HG03135 (cell line): ENCODE measurements at regions not wholly inside any gene's neighbourhood (a gene's known extent, or its start where the extent isn't known, plus 50 kb on each side); places are given as distances from the start of the nearest gene placed in this dataset.
A peak's percentile ranks its signal among the peaks of the same experiment; 100 is the strongest.
"Not testable (repeated sequence)": the region's sequence is repeated elsewhere in the genome, so short reads cannot be mapped to it uniquely, and the experiment has no call there.

Experiments
- ATAC-seq: cut with Tn5 transposase; IDR thresholded peaks from one replicate; pipeline ENCODE4 v1.9.1; 2021; ENCODE audit warnings: mild to moderate bottlenecking, moderate library complexity; ENCODE audit not compliant: unreplicated experiment

DNA sequence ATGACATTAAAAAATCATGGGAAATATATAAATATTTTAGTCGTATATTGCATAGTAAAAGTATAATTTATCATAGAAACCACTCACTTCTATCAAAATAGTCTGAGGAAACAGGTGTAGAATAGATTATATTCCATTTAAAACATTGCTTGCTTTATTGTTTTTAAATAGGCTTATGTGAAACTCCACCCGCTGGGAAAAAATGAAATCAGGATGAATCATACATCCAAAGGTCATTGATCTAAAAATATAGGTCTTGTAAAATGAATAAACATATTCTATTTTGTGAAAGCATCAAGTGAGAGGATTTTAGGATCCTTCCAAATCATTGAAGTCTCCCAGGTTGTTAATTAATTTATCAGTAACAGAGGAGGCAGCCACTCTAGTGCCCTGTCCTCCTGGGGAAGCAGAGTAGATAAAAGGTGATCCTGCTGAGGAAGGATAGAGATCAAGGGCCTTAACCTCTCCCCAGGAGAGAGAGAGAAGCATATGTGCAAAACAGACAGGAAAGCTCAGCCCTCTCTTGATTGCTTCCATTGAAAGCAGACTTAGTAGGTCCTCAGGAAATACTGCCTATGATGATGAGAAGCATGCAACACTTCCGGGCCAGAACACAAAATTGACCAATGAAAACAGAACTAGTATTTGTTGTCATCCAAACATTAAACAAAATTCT is 96.8 kb upstream of the MAP9 start:
- ATAC-seq = no peak

DNA sequence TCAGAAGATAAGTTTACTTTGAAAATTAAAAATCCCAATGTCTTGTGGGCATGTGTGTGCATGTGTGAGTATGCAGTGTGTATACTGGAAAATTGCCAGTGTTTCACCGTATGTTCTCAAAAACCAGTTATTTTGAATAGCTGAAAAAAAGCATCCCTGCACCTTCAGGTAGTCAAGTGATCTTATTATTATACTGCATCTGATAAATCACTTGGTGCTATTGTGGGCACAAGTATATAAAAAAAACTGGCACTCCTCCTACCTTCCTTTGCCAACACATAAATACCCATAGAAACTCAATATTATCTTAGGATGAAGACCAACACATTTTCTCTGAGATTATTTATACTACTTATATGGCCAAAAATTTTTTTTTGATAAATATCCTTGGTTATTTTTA is 91.5 kb upstream of the MAP9 start:
- ATAC-seq = no peak

DNA sequence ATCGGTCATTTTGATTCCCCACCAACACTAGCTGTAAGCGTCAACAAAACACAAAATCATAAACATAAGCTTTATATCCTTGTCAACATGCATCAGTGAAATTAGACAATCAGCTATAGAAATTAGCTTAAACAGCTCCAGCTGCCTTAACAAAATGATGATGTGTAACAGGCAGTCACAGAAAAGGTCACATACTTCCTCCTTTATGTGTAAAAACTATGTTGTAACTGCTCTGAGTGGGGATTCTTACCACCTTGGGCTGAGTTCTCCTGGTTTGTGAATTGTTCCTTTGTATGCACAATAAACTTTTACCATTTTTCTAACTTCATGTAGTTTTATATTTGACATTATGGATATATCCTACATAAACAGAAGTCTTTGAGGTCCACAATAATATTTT is 73.9 kb upstream of the MAP9 start:
- no peak for ATAC-seq

GRCh38 chr4:155445306-155445705 is 68.5 kb upstream of the MAP9 start:
- ATAC-seq = no peak

DNA sequence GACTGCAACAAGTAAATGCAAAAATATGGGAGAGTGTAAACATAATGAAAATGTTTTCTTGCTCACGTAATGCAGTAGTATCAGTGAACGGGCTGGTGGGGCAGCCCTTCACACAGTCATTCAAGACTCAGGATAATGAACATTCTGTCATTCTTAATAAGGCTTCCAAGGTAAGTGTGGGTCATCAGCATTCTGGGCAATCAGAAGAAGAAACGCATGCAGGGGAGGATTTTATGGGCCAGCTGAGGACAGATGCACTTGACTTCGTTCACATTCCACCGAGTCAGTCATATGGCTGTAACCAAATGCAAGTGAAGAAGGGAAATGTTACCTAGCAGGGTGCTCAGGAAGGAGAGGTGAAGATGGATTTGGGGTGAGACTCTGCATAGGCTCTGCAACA is 68.0 kb upstream of the MAP9 start:
- no peak for ATAC-seq

- peak; percentile 79 for ATAC-seq
Observed at GRCh38 chr4:155442267-155443105, 65.7 kb upstream of the MAP9 start.

DNA sequence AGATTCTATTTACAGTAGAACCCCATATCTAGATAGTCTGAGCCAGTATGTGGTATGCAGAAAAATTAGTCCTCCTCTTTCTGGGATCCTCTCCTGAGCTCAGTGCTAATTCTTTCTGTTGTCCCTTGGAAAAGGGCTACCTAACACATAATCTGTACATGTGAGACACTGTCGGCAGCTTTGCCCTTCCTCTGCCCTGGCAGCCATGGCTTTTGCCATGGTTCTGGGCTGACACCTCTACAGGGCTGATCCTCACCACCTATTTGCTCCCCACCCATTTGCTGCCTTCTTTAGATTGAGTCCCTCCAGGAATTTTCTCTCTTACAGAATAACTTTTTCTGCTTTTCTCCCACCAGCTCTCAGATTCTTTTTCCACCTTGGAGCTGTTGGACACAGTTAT is 64.7 kb upstream of the MAP9 start:
- ATAC-seq = no peak

DNA sequence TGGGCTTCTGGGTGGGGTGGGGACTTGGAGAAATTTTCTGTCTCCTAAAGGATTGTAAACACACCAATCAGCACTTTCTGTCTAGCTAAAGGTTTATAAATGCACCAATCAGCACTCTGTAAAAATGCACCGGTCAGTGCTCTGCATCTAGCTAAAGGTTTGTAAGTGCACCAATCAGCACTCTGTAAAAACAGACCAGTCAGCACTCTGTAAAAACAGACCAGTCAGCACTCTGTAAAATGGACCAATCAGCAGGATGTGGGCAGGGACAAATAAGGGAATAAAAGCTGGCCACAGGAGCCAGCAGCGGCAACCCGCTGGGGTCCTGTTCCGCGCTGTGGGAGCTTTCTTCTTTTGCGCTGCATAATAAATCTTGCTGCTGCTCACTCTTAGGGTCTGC is 63.0 kb upstream of the MAP9 start:
- not testable (repeated sequence) for ATAC-seq

DNA sequence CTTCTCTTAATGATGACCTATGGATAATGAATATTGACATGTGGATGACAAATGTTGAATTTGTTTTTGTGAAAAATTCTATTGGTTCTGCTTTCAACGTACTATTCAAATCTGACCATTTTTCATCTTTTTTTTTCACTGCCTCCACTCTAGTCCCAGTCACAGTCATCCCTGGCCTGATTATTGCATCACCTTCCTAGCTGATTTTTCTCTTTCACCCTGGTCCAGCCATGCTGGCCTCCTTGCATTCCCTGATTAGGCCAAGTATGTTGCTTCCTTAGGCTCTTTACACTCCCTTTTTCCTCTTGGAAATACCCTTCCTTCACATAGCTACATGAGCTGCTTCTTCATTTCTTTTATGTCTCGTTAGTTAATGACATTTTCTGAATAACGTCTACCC is 58.1 kb upstream of the MAP9 start:
- no peak for ATAC-seq

GRCh38 chr4:155434366-155434765 is 57.6 kb upstream of the MAP9 start:
- ATAC-seq = no peak

DNA sequence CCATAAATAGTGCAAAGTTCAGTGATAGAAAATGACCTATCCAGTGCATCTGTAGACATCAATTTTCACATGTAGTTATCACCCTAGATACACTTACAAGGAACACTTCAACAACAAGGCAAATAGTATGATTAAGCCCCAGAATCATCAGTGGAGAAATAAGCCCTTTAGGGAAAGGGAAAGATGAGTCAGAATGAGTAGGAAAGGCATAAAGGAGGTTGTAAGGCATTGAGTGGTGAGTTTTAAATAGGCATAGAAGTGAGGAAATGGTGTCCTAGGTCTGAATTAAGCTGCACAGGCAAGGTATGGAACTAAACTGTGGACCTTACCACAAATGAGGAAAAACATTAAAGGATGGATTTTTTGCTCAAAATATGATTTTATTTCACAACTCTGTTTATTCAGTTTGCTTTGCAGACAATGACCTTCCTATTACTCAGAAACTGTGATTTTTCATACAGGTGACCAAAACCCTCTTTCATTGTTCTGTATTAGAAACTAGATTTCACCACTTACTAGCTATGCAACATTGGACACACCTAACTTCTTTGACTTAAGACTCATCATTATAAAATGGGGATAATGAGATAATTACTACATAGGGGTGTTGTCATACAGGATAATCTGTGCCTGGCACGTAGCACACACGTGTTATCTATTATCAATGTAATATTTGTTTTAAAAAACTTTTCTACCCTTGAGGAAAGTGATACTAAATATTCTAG is 57.0 kb upstream of the MAP9 start:
- ATAC-seq = no peak

- no peak for ATAC-seq
Observed at GRCh38 chr4:155430895-155431795, 54.4 kb upstream of the MAP9 start.

DNA sequence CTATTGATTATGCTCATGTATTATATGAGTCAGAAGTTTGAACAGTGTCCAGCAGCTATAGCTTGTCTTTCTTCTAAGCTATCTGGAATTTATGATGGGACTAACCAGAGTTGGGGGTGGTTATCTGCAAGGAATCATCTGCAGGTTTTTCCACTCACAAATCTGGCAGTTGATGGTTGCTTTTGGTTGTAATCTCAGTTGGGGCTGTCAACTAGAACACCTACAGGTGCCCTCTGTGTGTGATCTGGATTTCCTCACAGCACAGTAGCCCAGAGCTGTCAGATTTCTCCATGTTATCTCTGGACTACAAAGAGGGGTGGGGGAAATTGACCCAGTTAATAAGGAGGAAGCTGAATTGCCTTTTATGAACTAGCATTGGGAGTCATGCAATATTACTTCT is 51.4 kb upstream of the MAP9 start:
- ATAC-seq = no peak

DNA sequence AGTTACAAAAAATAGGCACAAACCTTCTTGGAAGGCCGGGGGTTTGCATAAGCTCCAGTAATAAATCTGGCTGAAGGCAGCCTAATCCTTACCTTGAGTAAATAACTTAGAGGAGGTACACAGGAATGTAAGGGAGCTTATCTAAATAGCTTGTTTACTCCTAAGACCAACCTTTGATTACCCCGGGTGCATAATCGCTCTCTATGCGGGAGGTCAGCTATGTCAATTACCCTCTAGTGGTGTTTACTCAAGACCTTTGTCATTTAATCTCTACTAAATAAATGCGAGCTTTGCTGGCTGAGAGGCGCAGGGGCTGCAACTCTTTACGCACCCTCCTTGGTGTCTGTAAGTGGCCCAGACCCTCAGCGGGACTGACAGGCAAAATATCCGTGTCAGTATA is 50.2 kb upstream of the MAP9 start:
- ATAC-seq = no peak
